HepG2 (cell line): ENCODE measurements at regions not wholly inside any gene's neighbourhood (a gene's known extent, or its start where the extent isn't known, plus 50 kb on each side); places are given as distances from the start of the nearest gene placed in this dataset.

ENCODE experiments used
- ATAC-seq: fragments of 200-7000 bp; cut with Tn5 transposase; 3 replicates; pipeline ENCODE4 v1.9.1; 2020; ENCODE audit warnings: mild to moderate bottlenecking, moderate library complexity
- BruUV-seq: library from RNA; stranded (reverse); fragments of 400-500 nt; replicated peaks from 2 replicates; lab custom pipeline; 2021; lab: Mats Ljungman, UMichigan
- CTCF ChIA-PET: fragments of 300-600 bp; formaldehyde crosslinking; extraction: SDS; loops from one replicate; lab custom pipeline; 2021; ENCODE audit warnings: low total read pairs, inconsistent platforms, low intra/inter-chr PET ratio; lab: Yijun Ruan, JAX
- POLR2A ChIA-PET: fragments of 350-600 bp; sonication (Branson Sonifier 250); formaldehyde crosslinking; loops from one replicate; lab custom pipeline; 2020; ENCODE audit warnings: antibody characterized with exemption, inconsistent platforms; lab: Yijun Ruan, JAX
- DNase-seq: peaks from one replicate; pipeline ENCODE4 v3.0.0-alpha.2; 2015; ENCODE audit warnings: low spot score
- FAIRE-seq: peaks from 3 replicates; lab custom pipeline; 2011; peaks lifted over from hg19 to GRCh38; lab: Jason Lieb, UNC
- H2AFZ ChIP-seq: one replicate; pipeline ENCODE4 v1.6.1; 2011; ENCODE audit warnings: low read length, inconsistent platforms
- H3K27ac ChIP-seq: fragments of 300-600 bp; 3 replicates; pipeline ENCODE4 v1.8.0; 2011; ENCODE audit warnings: mixed run types, mild to moderate bottlenecking, mixed read lengths, low read length, inconsistent platforms; ENCODE audit not compliant: insufficient read depth; ENCODE audit errors: extremely low read length
- H3K27me3 ChIP-seq, 2 experiments: fragments of 200-600 bp in 1 of 2; 2 replicates in 1 of 2; 3 replicates in 1 of 2; pipeline versions ENCODE4 v1.6.0 to v1.8.0; 2011; ENCODE audit warnings: low read length in 2 of 2, mild to moderate bottlenecking in 2 of 2, moderate library complexity in 2 of 2, inconsistent platforms in 1 of 2; ENCODE audit not compliant: insufficient read depth in 2 of 2, control insufficient read depth in 1 of 2
- H3K36me3 ChIP-seq, 2 experiments: fragments of 200-600 bp in 1 of 2; replicated peaks in 1 of 2; 2 replicates in 1 of 2; 3 replicates in 1 of 2; pipeline versions ENCODE4 v1.5.1 to v1.8.0; 2011; ENCODE audit warnings: low read length in 2 of 2, inconsistent platforms in 1 of 2; ENCODE audit not compliant: insufficient read depth in 2 of 2, control insufficient read depth in 1 of 2
- H3K4me1 ChIP-seq: 2 replicates; pipeline ENCODE4 v1.5.1; 2012; ENCODE audit warnings: low read length, inconsistent platforms; ENCODE audit not compliant: insufficient read depth
- H3K4me2 ChIP-seq: 2 replicates; pipeline ENCODE4 v1.6.0; 2011; ENCODE audit warnings: low read depth, low read length, inconsistent platforms
- H3K4me3 ChIP-seq, 3 experiments: fragments of 200-600 bp in 1 of 3; sonication (generic), shearing (Covaris generic) in 1 of 3; replicated peaks in 1 of 3; 2 replicates each; pipeline ENCODE4 v1.5.1; 2011 to 2016; ENCODE audit warnings: low read length in 3 of 3, inconsistent platforms in 2 of 3, low read depth in 2 of 3, mild to moderate bottlenecking in 2 of 3, control low read depth in 1 of 3, mixed read lengths in 1 of 3; ENCODE audit not compliant: insufficient read depth in 1 of 3
- H3K79me2 ChIP-seq: one replicate; pipeline ENCODE4 v1.6.1; 2011; ENCODE audit warnings: low read length, inconsistent platforms; ENCODE audit not compliant: insufficient read depth
- H3K9ac ChIP-seq: 2 replicates; pipeline ENCODE4 v1.6.0; 2011; ENCODE audit warnings: mild to moderate bottlenecking, low read depth, low read length, inconsistent platforms; ENCODE audit not compliant: insufficient read depth
- H3K9me3 ChIP-seq: 2 replicates; pipeline ENCODE4 v1.5.1; 2012; ENCODE audit warnings: mild to moderate bottlenecking, low read length
- H4K20me1 ChIP-seq: 2 replicates; pipeline ENCODE4 v1.6.0; 2011; ENCODE audit warnings: inconsistent platforms, mild to moderate bottlenecking, low read length, moderate library complexity; ENCODE audit not compliant: insufficient read depth
- CTCF ChIP-seq: sonication (generic); formaldehyde crosslinking; IDR thresholded peaks from 2 replicates; pipeline ENCODE4 v1.5.0; 2020; ENCODE audit warnings: mild to moderate bottlenecking, missing genetic modification reagents, moderate library complexity
- GATA4 ChIP-seq: sonication (generic); IDR thresholded peaks from 2 replicates; pipeline ENCODE4 v1.6.1; 2016; ENCODE audit warnings: antibody characterized with exemption, low read depth, borderline replicate concordance
- NCOA1 ChIP-seq: sonication (generic); formaldehyde crosslinking; IDR thresholded peaks from 2 replicates; pipeline ENCODE4 v1.9.0; 2021; ENCODE audit warnings: missing genetic modification reagents
- RBM22 ChIP-seq: fragments of 200-400 bp; formaldehyde crosslinking; optimal IDR thresholded peaks from 2 replicates; pipeline ENCODE3; 2017; ENCODE audit warnings: mild to moderate bottlenecking, low read length, moderate library complexity
- ZNF230 ChIP-seq: sonication (generic); formaldehyde crosslinking; IDR thresholded peaks from 2 replicates; pipeline ENCODE4 v1.4.0; 2020; ENCODE audit warnings: mild to moderate bottlenecking, missing genetic modification reagents
- ZNF282 ChIP-seq: fragments of 450-650 bp; IDR thresholded peaks from 2 replicates; pipeline ENCODE4 v1.6.1; 2018; ENCODE audit not compliant: partially characterized antibody
- WGBS: methylation state at CpG from one replicate; pipeline ENCODE4 v1.1.6; 2017; ENCODE audit warnings: low lambda C conversion rate; 5-methylcytosine and 5-hydroxymethylcytosine counted together
- in situ Hi-C: cut with HindIII; loops from 2 replicates; pipeline ENCODE4 v1.10.0; 2017; ENCODE audit warnings: low pct_unique_long_range_greater_than_20kb; ENCODE audit not compliant: extremely low pct_ligation_motif_present
- intact Hi-C: fragments of 100-400 bp; cut with micrococcal nuclease; formaldehyde crosslinking; loops from one replicate; pipeline ENCODE4 v1.10.0; 2022; ENCODE audit not compliant: unreplicated experiment

GRCh38 chr10:84818961-84819360, 490.6 kb downstream of the CCSER2 start:
- Histone ChIP-seq H3K4me3 (no peak overlapping the region), H3K27ac (no peak overlapping the region), H2AFZ (no peak overlapping the region), H3K79me2 (no peaks in the 10 kb centered on the region), H3K4me1 (no peaks in the 10 kb centered on the region), H3K9me3 (no peaks in the 10 kb centered on the region), H3K9ac (no peak overlapping the region), H3K27me3 (no peaks in the 10 kb centered on the region), H3K36me3 (no peaks in the 10 kb centered on the region), H3K4me2 (no peak overlapping the region), H4K20me1 (no peaks in the 10 kb centered on the region)
- 0% methylated on average over 3 of the region's 3 CpGs for WGBS
- FAIRE-seq, result no peak
- in situ Hi-C loops (no loop called here), intact Hi-C loops (no loop called here)
- DNase-seq, result no peak
- ChIA-PET CTCF (no interaction called here), POLR2A (no interaction called here)
- no TSS peak for BruUV-seq
- ATAC-seq, result no peak
- no peak for TF ChIP-seq GATA4
- no peak for TF ChIP-seq NCOA1
- TF ChIP-seq RBM22, result no peak
- no peak for TF ChIP-seq ZNF282

- Histone ChIP-seq H4K20me1 (no peaks in the 10 kb centered on the region), H3K27me3 (no peaks in the 10 kb centered on the region), H3K79me2 (no peaks in the 10 kb centered on the region), H3K27ac (no peak overlapping the region), H3K4me3 (no peak overlapping the region), H3K9me3 (no peaks in the 10 kb centered on the region), H3K36me3 (no peaks in the 10 kb centered on the region), H3K4me1 (no peaks in the 10 kb centered on the region), H2AFZ (no peak overlapping the region), H3K9ac (no peak overlapping the region), H3K4me2 (no peak overlapping the region)
- WGBS, result 13% methylated on average over 3 of the region's 3 CpGs
- no peak for ATAC-seq
- TF ChIP-seq ZNF230 (CRISPR knock-in tag) (no peak), CTCF (CRISPR knock-in tag) (peak; percentile 31)
- FAIRE-seq, result no peak
- ChIA-PET POLR2A (no interaction called here), CTCF (no interaction called here)
- no TSS peak for BruUV-seq
- intact Hi-C loops, result no loop called here
- in situ Hi-C loops, result no loop called here
- DNase-seq, result peak; percentile 11
Measured at GRCh38 chr10:84820120-84820519, 491.7 kb downstream of the CCSER2 start.
